ENCODE measurements at regions not wholly inside any gene's neighbourhood (a gene's known extent, or its start where the extent isn't known, plus 50 kb on each side); places are given as distances from the start of the nearest gene placed in this dataset.

- TF ChIP-seq, protein P1, sequence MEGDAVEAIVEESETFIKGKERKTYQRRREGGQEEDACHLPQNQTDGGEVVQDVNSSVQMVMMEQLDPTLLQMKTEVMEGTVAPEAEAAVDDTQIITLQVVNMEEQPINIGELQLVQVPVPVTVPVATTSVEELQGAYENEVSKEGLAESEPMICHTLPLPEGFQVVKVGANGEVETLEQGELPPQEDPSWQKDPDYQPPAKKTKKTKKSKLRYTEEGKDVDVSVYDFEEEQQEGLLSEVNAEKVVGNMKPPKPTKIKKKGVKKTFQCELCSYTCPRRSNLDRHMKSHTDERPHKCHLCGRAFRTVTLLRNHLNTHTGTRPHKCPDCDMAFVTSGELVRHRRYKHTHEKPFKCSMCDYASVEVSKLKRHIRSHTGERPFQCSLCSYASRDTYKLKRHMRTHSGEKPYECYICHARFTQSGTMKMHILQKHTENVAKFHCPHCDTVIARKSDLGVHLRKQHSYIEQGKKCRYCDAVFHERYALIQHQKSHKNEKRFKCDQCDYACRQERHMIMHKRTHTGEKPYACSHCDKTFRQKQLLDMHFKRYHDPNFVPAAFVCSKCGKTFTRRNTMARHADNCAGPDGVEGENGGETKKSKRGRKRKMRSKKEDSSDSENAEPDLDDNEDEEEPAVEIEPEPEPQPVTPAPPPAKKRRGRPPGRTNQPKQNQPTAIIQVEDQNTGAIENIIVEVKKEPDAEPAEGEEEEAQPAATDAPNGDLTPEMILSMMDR (IDR thresholded peaks at IDR 0.05) = no peak
- TF ChIP-seq POLR2A (IDR thresholded peaks at IDR 0.05) = no peak
These were observed 52.5 kb upstream of the DMRTB1 start for GRCh38 chr1:53406551-53407235.

Data from tibial nerve (tissue), 3 donors.